ENCODE measurements at regions not wholly inside any gene's neighbourhood (a gene's known extent, or its start where the extent isn't known, plus 50 kb on each side); places are given as distances from the start of the nearest gene placed in this dataset.
"Not testable (repeated sequence)": the region's sequence is repeated elsewhere in the genome, so short reads cannot be mapped to it uniquely, and the experiment has no call there.

DNA sequence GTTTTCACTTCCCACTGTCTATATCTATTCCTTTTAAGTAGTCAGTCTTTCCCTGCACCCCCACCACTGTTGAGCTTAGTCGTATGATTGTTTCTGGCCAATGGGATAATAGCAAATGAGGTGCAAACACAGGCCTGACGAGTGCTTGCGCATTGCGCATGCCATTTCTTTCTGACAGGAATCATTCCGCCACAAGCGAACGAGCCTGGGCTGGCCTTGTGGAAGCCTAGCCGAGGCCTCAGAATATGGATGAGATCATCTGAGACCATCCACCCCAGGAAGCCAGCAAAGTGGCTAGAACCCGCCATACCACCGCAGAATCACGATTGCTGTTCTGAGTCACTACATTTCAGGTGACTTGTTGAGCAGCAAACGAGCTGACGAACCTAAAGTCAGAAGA lies 52.2 kb upstream of the PRL start:
- no peak for DNase-seq (ENCODE audit: low spot score)
- intact Hi-C loops (cut with DNase I): no loop called here

DNA sequence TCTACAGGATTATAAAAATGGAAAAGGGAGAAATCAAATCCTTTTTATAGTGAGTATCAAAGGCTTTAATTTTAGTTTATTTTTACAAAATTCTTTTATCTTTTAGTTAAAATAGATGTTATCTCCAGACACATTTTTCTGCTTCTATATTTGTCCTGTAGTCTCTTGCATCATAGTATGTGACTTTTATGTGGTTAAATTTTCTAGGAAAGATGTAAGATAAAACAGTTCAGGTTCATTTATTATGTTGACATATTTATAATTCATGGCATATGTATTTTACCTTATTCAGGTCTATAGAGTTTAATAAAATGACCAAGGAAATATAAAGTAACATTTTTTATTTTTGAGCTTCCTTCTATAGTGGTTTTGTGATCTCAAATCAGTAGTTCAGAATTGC lies 52.7 kb upstream of the PRL start:
- intact Hi-C loops (cut with DNase I): no loop called here

GRCh38 chr6:22350109-22350508 lies 53.3 kb upstream of the PRL start:
- no peak for DNase-seq (ENCODE audit: low spot score)
- intact Hi-C loops (cut with DNase I): loop anchor here in 1 of 2 donors (5.0 kb wide), 1 partner anchor 382 kb away; no protein-coding TSS in a partner anchor

More for the DNA sequence above, 52.7 kb upstream of the PRL start:
- no peak for DNase-seq (ENCODE audit: low spot score)

GRCh38 chr6:22353101-22353500 lies 56.3 kb upstream of the PRL start:
- intact Hi-C loops (cut with DNase I): loop anchor here in 1 of 2 donors (5.0 kb wide), 1 partner anchor 379 kb away; no protein-coding TSS in a partner anchor
- DNase-seq (ENCODE audit: low spot score): no peak

- peak; percentile 55 for DNase-seq (ENCODE audit: low spot score)
- intact Hi-C loops (cut with DNase I): no loop called here
These were observed 59.6 kb upstream of the PRL start for GRCh38 chr6:22356362-22356940.

DNA sequence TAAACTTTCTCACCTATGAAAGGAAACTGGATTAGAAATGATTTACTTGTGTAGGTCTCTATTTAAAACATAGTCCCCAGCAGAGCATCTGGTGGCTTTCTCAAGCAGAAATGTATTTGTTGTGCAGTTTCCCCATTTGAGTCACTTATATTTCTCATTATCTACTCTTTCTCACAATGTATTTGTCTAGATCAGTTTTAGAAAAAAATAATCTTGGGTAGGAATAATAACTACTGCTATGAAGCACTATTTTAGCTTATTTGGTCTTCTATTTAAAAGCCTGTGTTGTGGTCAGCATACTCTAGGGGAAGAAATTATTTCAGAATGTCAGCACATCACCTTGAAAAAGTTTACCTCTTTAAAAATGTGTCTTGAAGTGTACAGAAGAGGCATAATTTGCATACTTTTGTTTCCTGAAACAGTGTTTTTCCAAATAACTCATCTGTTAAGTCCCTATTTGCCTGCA lies 60.9 kb upstream of the PRL start:
- DNase-seq (ENCODE audit: low spot score): no peak
- intact Hi-C loops (cut with DNase I): no loop called here

DNA sequence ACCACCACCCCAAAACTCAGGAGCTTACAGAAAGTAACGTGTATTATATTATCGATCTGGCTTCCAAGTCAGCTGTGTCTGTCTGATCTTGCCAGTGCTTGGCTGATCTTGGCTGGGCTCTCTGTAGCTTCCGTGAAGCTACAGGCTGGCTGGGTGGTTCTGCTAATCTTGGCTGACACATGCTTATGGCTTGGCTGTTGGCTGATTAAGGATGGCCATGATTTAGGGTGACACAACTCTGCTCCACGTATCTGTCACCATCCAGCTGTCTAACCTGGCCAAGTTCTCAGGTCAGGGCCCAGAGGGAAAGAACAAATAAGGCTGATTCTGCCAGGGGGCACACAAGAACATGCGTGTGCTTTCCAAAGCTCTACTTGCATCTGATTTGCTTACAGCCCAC lies 64.7 kb upstream of the PRL start:
- no peak for DNase-seq (ENCODE audit: low spot score)
- intact Hi-C loops (cut with DNase I): no loop called here

- intact Hi-C loops (cut with DNase I): no loop called here
- no peak for DNase-seq (ENCODE audit: low spot score)
These were observed 65.5 kb upstream of the PRL start for GRCh38 chr6:22362361-22362760.

GRCh38 chr6:22363166-22363713 lies 66.4 kb upstream of the PRL start:
- intact Hi-C loops (cut with DNase I): no loop called here
- DNase-seq (ENCODE audit: low spot score): no peak

DNA sequence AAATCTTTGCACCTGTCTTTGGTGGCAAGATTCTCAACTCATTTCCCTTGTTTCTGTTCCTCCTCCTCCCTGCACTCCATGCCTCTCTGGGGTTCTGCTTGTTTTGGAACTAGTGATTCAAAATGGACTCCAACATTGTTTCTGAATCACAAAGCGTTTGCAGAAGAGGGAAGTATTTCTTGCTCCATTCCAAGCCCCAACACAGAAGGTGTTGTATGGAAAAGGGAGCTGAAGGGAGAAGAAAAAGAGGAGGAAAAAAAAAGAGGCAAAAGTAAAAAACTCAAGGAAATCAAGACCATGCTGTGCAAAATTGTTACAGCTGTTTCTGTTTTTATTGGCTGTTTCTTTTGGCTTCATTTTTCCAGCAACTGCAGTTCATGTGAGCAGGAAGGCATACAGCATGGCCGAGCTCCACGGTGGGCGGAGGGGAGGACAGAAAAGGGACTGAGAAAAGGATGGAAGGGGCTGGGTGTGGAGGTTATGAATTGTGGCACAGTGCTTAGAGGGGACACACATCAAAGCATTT lies 66.9 kb upstream of the PRL start:
- intact Hi-C loops (cut with DNase I): no loop called here
- DNase-seq (ENCODE audit: low spot score): no peak

GRCh38 chr6:22364306-22364705 lies 67.5 kb upstream of the PRL start:
- intact Hi-C loops (cut with DNase I): no loop called here
- DNase-seq (ENCODE audit: low spot score): no peak

- intact Hi-C loops (cut with DNase I): no loop called here
- DNase-seq (ENCODE audit: low spot score): no peak
These were observed 69.4 kb upstream of the PRL start for GRCh38 chr6:22366214-22366613.

DNA sequence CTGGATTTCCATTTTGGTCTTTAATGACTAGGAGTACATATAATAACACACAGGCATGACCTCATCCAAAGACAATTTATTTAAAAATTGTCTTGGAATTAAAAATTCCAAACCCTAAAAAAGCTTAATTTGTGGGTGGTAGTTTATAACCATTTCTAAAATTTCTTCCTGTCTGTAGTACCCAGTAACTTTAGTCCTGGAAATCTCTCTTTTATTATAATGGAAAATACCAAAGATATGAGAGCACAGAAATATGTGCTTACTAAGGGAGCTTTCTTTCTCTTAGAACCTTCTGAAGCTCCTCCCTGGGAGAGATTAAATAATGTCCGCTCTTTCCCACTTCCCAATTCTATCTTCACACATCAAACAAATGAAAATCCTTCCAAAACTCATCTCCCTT lies 70.5 kb upstream of the PRL start:
- intact Hi-C loops (cut with DNase I): no loop called here
- DNase-seq (ENCODE audit: low spot score): no peak

DNA sequence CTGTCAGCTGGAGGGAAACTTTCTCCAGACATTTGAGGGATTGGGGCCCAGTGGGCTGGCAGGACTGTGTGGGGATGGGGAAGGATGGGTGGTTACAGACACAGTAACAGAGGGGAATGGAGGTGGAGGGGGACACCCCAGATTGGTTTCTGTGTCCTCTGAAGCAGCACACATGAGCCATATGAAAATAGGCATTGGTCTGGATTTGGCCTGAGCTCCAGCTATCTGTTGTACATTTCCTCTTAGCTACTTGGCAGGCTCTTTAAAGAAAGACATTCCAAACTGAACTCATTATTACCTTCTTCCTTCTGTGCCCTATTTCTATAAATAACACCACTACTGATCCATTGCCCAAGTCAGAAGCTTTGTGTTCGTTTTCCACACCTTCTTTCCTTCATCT lies 72.0 kb upstream of the PRL start:
- intact Hi-C loops (cut with DNase I): no loop called here
- DNase-seq (ENCODE audit: low spot score): no peak

- no peak for DNase-seq (ENCODE audit: low spot score)
- intact Hi-C loops (cut with DNase I): no loop called here
These were observed 76.1 kb upstream of the PRL start for GRCh38 chr6:22372922-22373321.

GRCh38 chr6:22374950-22375349 lies 78.1 kb upstream of the PRL start:
- intact Hi-C loops (cut with DNase I); DNase-seq (ENCODE audit: low spot score): not testable (repeated sequence)

- DNase-seq (ENCODE audit: low spot score); intact Hi-C loops (cut with DNase I): not testable (repeated sequence)
These were observed 79.5 kb upstream of the PRL start for GRCh38 chr6:22376293-22376692.

DNA sequence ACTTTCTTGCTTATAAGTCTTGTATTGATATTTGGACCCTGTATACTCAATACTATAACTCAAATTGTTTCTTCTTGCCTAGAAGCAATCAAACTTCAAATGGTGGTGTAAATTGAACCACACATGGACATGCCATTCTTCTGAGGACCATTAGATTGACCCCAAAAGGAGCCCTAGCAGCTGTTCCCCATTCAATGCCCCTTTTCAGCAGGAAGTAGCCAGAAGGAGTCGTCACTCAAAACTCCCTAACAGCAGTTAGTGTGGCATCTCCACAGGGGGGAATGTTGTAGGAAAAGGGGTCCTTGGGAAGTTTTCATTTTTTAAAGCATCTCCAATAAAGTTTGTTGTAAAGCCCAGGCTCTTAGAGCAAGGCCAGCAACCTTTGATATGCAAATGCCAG lies 81.7 kb upstream of the PRL start:
- intact Hi-C loops (cut with DNase I); DNase-seq (ENCODE audit: low spot score): not testable (repeated sequence)

GRCh38 chr6:22380236-22380635 lies 83.4 kb upstream of the PRL start:
- intact Hi-C loops (cut with DNase I): no loop called here

DNA sequence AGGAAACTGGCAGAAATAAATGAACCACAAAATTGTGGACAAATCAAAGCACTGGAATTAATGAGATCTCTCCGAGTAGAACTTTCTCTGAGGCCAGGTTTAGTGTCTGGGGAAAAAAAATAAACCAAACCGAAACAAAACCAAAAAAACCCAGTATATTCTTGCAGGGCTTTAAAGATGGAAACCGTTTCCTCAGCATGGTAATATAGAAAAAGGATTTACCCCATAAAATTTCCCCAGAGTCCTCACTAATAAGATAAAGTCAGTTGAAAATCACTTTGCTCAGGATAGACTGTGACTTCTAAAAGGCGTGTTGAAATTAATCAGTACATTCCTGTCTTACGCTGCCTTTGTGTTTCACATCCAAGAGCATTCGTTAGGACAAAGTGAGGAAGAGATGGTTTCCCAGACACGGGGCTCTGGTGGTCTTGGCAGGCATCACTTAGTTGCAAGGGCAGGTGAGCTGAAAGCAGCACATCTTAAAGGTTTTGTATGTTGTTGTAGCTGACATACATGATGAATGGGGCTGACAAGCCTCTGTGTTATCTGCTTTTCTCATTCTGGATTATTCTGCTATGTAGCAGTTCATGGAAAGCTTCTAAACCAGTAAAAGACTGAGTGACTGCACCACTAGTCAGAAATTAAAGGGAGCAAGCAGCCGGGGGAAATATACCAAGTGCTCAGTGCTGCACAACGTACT lies 85.2 kb upstream of the PRL start:
- intact Hi-C loops (cut with DNase I): no loop called here
- DNase-seq (ENCODE audit: low spot score): no peak

More at GRCh38 chr6:22380236-22380635, 83.4 kb upstream of the PRL start:
- DNase-seq (ENCODE audit: low spot score): no peak

GRCh38 chr6:22383016-22383415 lies 86.2 kb upstream of the PRL start:
- intact Hi-C loops (cut with DNase I): no loop called here
- no peak for DNase-seq (ENCODE audit: low spot score)

All from posterior vena cava (tissue), 2 donors.